Stimulated activated CD4-positive, alpha-beta T cell treated with anti-CD3 and anti-CD28 coated beads, Interleukin-4, amount 100 ng/mL, for 48 hours (primary cell): ENCODE measurements at regions not wholly inside any gene's neighbourhood (a gene's known extent, or its start where the extent isn't known, plus 50 kb on each side); places are given as distances from the start of the nearest gene placed in this dataset.
"Not testable (repeated sequence)": the region's sequence is repeated elsewhere in the genome, so short reads cannot be mapped to it uniquely, and the experiment has no call there.

Source experiments
- DNase-seq, 2 donors: peaks; one replicate each; pipeline ENCODE4 v3.0.0-alpha.2; 2020; ENCODE audit warnings: low read depth in 2 of 2

- no peak for DNase-seq
Observed at GRCh38 chr12:125310461-125310860, 245.2 kb downstream of the AACS start.

DNA sequence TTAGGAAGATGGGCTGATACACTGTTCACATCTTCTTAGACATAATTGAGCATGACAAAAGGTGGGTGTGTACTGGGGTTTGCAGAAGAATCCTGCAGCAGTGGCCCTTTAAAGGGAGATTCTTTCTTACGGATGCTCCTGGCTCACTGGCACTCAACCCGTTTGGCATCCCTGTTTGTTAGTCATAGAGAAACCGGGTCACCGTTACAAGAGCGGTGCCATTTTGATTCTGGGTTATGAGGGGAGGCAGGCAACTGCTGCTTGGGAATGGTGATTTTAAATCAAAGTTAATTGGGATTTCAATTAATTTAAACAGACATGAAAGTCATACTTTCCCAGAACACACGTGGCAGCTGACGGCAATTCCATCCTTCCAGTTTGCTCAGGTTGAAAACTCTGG is 245.8 kb downstream of the AACS start:
- DNase-seq = no peak

GRCh38 chr12:125312471-125312870 is 247.2 kb downstream of the AACS start:
- DNase-seq = no peak

DNA sequence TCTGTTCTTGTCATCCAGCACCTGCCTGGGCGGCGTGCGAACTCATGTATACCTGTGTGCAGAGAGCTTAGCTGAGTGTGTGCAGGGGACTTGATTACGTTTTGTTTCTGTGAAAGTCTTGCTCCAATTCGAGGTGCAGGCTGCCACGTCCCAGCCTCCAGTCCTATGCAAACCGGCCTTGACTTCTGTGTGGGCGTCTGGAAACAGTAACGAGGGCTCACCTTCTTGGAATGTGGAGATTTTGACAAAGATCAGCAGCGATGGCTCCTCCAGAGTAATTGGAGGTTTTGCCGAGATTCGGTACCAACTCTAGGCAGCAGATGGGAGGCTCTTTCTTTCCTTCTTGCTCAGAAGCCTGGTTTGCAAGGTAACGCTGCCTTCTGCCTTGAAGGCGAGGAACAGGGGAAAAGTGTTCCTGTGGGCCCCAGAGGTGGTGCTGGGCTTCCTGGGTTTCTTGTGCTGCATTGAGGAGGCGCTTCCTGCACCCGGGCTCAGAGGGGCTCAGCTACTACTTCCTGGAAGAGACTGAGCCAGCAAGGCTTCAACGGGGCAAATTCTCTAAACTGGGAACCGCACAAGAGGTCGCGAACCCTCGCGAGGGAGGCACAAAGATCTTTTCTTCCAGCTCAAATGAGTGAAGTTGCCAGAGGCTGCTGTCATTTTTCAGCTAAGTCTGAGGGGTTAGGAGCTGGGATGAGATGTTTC is 249.0 kb downstream of the AACS start:
- DNase-seq = no peak

GRCh38 chr12:125315771-125316170 is 250.5 kb downstream of the AACS start:
- no peak for DNase-seq

DNA sequence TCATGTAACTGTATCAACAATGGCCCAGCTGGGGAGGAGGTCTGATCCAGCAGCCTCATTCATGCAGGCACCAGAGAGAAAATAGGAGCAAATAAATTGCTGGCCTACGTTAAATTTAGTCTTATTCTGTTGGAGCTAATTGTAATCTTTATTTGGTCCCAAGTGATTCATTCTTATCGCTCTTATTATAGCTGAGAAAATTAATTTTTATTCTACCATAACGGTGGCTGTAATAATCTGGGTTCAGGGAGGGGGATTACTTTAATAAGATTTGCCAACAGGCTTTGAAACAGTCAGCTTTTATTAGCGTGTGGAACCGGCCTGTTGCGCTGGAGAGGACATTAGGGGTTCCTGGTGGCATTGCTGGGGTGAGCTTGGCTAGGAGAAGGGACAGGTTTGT is 254.9 kb downstream of the AACS start:
- DNase-seq = no peak

- DNase-seq = no peak
Observed at GRCh38 chr12:125324861-125325490, 259.7 kb downstream of the AACS start.

DNA sequence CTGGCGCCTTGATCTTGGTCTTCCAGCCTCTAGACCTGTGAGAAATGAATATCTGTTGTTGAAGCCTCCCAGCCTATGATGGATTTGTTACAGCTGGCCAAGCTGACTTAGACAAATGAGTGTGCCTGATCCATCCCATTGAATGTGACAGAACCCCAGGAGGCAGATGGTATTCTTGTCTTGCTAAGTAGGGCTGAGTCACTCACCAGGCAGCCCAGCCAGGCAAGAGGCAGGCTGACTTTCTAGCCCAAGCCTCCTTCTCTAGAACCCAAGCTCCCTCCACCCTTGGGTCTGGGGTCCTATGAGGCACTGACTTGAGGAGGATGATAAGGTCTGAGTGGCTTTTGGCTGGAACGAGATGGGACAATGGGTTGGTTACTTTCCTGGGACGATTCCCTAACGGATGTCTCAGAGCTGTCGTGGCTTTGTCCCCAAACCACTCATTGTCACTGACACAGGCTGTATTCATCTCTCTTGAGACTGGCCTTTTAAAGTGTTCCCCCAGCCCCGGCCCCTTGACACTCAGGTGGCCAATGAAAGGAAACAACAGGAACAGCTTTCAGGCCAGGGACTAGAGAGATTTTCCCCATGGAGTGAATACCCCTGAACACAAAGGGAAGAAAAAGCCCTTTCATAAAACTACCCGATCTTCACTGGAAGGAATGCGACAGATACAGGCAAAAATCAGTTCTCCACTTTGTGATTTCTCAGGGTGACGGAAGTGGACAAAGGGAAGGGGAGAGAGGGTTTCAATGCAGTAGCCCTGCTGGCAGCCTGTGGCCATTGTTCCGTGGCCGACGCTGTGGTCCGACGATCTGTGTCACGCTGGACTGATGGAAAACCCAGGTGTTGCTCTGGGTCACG is 264.2 kb downstream of the AACS start:
- no peak for DNase-seq

DNA sequence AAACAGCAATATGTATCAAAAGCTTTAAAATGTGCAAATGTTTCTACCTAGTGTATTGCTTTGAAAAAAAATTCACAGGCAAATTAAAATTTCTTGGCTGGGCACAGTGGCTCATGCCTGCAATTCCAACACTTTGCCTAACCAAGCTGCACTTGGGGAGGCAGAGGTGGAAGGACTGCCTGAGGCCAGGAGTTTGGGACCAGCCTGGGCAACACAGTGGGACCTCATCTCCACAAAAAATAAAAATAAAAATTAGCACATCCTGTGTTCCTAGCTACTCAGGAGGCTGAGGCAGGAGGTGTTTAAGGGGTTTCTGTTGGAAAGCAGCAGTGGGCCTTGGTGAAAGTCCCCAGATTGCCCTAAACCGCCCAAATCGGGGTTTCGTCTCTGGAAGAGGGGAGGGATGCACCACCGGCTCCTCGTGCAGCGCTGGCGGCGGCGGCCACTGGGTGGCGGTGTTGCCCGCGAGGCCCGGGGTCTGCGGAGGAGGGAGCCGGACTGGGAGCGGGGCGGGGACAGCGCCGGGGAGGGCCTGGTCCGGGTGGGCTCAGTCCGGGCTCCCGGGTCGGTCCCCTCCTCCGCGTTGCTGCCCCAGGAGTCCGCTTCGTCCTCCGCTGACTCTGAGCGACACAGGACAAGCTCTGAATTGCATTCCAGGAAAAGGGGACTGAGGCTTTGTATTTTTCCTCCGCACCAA is 265.6 kb downstream of the AACS start:
- peak; percentile 32 to 62 for DNase-seq

DNA sequence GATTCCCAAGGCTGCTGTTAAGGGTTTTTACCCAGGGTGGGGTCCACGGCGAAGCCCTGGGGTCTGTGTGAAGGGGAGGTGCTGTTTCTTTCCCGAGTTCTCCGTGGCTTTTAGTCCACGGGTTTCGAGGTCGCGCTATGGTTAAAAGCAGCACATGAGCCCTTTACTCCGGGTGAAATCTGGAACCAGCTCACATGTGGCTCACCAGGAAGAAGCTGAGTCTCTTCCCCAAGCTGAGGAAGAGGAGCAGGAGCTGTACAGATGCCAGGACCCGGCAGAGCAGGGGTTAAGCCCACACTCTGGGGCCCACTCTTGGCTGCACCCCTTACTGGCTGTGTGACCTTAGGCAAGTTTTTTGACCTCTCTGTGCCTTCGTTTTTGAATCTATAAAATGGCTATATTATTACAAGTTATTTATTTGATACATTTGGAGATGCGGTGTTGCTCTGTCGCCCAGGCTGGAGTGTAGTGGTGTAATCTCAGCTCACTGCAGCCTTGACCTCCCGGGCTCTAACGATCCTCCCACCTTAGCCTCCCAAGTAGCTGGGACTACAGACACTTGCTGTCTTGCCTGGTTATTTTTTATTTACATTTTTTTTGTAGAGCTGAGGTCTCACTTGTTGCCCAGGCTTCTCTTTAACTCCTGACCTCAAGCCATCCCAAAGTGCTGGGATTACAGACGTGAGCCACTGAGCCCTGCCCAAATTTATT is 266.3 kb downstream of the AACS start:
- no peak for DNase-seq

DNA sequence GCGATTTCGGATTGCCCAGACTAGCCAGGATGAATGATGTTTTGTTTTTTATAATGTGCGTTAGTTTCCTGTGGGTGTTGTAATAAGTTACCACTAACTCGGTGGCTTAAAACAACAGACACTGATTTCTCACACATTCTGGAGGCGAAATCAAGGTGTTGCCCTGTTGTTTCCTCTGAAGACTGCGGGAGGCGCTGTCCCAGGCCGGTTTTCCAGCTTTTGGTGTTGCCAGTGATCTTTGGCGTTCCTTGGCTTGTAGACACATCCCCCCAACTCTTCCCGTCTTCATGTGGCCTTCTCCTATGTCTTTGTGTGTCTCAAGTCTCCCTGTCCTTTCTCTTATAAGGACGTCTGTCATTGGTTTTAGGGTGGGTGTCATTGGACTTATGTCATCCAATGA is 267.7 kb downstream of the AACS start:
- no peak for DNase-seq

GRCh38 chr12:125336246-125336645 is 271.0 kb downstream of the AACS start:
- DNase-seq = no peak

- no peak for DNase-seq
Observed at GRCh38 chr12:125340791-125341190, 275.6 kb downstream of the AACS start.

- no peak for DNase-seq
Observed at GRCh38 chr12:125341422-125341821, 276.2 kb downstream of the AACS start.

- no peak for DNase-seq
Observed at GRCh38 chr12:125343649-125344048, 278.4 kb downstream of the AACS start.

DNA sequence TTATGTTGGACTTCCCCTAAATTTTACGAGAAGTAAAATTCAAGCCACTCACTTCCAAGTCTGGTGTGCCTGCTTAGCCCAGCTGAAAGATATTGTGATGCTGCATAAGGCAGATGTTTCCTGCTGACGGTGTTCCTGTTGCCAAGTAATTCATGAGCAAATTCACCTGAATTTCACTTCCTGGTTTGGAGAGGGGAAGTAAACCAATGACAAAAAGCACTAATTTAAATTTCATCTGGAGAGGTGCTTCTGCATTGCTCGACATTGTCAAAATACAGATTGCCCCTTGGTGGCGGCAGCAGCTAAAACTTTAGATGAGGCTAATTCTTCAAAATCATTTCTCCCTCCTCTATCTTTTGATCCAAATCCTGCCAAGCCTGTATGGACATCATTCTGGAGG is 281.1 kb downstream of the AACS start:
- DNase-seq = no peak

DNA sequence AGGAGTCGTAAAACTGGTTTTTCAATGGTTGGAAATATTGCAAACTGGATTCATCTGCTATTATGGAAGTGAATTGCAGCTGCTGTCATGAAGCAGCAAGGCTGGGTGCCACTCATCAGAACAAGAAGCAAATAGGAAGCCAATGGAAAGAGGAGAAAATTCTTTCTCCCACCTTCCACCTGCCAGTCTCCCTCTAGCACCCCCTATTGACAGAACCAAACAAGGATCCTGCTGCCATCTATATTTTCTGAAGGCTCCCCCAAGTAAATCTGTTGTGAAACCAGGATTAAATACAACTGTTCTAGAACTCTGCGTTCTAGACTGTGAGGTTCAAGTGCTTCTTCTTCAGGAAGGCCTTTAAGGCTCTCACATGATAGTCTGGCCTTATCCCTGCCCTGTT is 286.6 kb downstream of the AACS start:
- DNase-seq = no peak

- not testable (repeated sequence) for DNase-seq
Observed at GRCh38 chr12:125353002-125353401, 287.8 kb downstream of the AACS start.

- no peak for DNase-seq
Observed at GRCh38 chr12:125353871-125354270, 288.6 kb downstream of the AACS start.

DNA sequence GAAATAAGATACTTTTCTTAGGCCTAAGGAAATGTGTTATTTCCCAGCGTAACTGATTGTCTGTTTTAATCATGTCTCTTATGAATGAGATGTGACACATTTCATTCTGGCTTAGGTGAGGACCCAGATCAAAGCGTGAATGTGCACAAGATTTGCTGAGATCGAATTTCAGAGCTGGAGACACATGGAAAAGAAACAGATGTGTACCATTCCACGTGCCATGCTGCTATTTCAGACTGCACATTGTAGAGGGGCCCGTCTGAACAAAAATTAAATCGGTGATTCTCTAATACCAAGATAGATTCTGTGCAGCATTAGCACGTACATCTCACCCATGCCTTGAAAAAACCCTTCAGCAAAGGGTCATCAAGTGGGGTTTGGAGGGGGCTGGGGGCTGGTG is 290.4 kb downstream of the AACS start:
- DNase-seq = no peak

- DNase-seq = no peak
Observed at GRCh38 chr12:125356111-125356510, 290.9 kb downstream of the AACS start.

DNA sequence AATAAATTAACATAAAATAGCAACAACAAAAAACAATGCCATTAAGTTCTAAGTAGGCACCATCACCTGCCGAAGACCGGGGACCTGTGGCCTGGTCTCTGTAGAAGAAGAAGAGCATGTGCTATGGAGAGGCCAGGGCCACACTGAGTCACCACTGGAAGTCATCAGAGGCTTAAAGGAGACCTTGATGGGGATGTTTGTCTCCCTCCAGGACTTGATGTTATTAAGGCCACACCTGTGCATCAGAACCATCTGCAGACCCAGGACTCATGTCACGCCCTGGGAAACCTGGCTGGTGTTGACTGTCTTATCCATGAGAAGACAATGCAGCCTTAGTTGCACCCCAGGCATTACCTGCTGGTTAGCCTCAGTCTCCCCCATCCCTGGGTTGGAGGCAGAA is 292.3 kb downstream of the AACS start:
- DNase-seq = no peak
